Mucosa of descending colon (tissue), 3 donors: ENCODE measurements at regions not wholly inside any gene's neighbourhood (a gene's known extent, or its start where the extent isn't known, plus 50 kb on each side); places are given as distances from the start of the nearest gene placed in this dataset.

Source experiments
- ATAC-seq: fragments of 200-7000 bp; cut with Tn5 transposase; one replicate; pipeline ENCODE4 v1.9.1; 2020; ENCODE audit warnings: mild to moderate bottlenecking, moderate library complexity
- DNase-seq, 3 donors: peaks; one replicate each; pipeline ENCODE4 v3.0.0-alpha.2; 2020
- H3K36me3 ChIP-seq: fragments of 200-600 bp; one replicate; pipeline ENCODE4 v1.8.0; 2021; ENCODE audit warnings: low read depth, mild to moderate bottlenecking
- H3K4me1 ChIP-seq: fragments of 200-600 bp; one replicate; pipeline ENCODE4 v1.8.0; 2021; ENCODE audit warnings: low read depth, mild to moderate bottlenecking
- H3K4me3 ChIP-seq: fragments of 200-600 bp; one replicate; pipeline ENCODE4 v1.8.0; 2021; ENCODE audit warnings: mild to moderate bottlenecking
- H3K9me3 ChIP-seq: fragments of 200-600 bp; one replicate; pipeline ENCODE4 v1.8.0; 2021; ENCODE audit warnings: mild to moderate bottlenecking
- intact Hi-C, 2 donors: fragments of 100-400 bp; cut with DNase I in 1 of 2; cut with micrococcal nuclease in 1 of 2; formaldehyde crosslinking; loops; one replicate each; pipeline versions ENCODE4 v1.11.0 to v1.11.1; 2022; cut with DNase I, micrococcal nuclease
- TF ChIP-seq, protein P1 (sequence below): fragments of 200-600 bp; IDR thresholded peaks from one replicate; pipeline ENCODE4 v1.8.0; 2022; ENCODE audit warnings: antibody characterized with exemption, mild to moderate bottlenecking
- donor health status: DM: no; HTN: no; CAD: no; lungs with moderate emphysema.
- donor health status: DM: no; HTN: no; CAD: no.
- donor health status: DM: no; HTN: yes; CAD: no.

DNA sequence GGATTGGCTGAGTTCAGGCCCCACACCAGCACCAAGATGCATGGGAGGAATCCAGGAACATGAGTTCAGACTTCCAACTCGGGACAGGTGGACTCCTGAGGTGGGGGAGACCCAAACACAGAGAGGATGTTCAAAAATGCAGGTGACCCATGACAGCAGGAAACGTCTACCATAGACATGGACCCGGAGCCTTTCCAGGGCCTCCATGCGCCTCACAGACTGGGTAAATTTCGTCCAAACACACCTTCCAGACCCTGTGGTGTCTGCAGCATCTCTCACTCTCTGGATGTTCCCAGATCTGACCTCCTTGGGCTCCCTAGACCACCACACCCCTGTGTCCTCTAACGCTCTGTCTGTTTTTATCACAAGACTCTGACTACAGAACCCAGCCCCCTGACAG lies 87.7 kb downstream of the PXDC1 start:
- intact Hi-C loops: no loop called here
- TF ChIP-seq, protein P1, sequence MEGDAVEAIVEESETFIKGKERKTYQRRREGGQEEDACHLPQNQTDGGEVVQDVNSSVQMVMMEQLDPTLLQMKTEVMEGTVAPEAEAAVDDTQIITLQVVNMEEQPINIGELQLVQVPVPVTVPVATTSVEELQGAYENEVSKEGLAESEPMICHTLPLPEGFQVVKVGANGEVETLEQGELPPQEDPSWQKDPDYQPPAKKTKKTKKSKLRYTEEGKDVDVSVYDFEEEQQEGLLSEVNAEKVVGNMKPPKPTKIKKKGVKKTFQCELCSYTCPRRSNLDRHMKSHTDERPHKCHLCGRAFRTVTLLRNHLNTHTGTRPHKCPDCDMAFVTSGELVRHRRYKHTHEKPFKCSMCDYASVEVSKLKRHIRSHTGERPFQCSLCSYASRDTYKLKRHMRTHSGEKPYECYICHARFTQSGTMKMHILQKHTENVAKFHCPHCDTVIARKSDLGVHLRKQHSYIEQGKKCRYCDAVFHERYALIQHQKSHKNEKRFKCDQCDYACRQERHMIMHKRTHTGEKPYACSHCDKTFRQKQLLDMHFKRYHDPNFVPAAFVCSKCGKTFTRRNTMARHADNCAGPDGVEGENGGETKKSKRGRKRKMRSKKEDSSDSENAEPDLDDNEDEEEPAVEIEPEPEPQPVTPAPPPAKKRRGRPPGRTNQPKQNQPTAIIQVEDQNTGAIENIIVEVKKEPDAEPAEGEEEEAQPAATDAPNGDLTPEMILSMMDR: no peak
- DNase-seq (no peak), ATAC-seq (no peak)
- Histone ChIP-seq H3K36me3 (no peaks in the 10 kb centered on the region), H3K9me3 (peaks cover 1% of the 10 kb centered on the region), H3K4me1 (no peaks in the 10 kb centered on the region), H3K4me3 (no peak overlapping the region)

DNA sequence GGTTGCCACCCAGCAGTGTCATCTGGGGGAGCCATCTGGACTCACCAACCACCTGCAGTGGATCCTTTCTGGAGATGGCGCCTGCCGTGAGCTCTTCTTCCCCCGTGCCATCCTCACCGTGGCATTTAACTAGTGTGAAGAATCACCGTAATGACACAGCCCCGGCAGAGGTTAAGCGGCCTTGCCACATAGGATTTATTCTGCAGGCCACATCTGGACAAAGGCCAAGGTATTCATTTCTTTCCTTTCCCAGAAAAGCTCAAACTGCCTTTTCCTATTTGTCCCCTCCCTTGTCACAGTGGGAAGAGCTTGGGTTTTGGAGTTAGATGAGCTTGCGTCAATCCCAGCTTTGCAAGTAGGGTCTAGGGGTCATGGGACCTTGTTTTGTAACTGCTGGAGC lies 88.4 kb downstream of the PXDC1 start:
- TF ChIP-seq, protein P1: no peak
- Histone ChIP-seq H3K36me3 (no peaks in the 10 kb centered on the region), H3K9me3 (no peaks in the 10 kb centered on the region), H3K4me3 (no peak overlapping the region), H3K4me1 (no peaks in the 10 kb centered on the region)
- intact Hi-C loops: no loop called here
- DNase-seq: no peak
- ATAC-seq: no peak

DNA sequence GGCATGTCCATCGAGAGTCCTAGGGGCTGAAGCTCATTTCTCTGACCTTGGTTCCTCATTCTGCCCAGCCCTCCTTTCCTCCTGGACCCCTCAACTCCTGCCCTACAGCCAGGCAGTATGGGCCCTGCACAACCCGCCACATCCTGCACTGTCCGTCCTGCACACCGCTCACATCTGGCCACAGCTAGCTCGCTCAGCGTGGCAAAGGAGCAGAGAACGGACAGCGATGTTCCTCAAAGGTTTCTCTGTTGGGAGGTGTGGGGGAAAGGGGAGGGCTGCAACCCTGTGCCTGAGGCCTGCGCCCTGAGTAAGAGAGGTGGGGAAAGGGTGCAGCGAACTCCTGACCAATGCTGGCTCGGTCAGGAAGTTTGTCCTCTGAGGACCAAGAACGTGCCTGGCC lies 90.1 kb downstream of the PXDC1 start:
- DNase-seq (no peak), ATAC-seq (no peak)
- TF ChIP-seq, protein P1: no peak

DNA sequence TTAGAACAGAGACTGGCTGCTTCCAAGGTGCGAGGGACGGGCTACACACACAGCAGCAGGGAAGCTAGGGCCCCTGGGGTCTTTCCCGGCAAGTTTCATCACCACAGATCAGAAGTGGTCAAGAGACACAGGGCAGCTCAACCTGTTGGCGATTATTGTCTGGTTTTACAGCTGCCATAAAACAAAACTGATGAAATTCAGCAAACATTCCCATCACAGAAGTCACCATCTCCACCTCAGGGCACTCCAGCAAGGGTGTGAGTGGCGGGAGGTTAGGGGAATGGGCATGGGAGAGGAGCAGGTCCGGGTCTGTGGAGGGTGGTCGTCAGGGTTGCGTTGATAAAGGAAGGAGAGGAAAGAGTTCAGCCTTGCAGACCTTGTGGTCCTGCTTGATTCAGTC lies 91.0 kb downstream of the PXDC1 start:
- TF ChIP-seq, protein P1: no peak
- H3K9me3 ChIP-seq: no peaks in the 10 kb centered on the region
- DNase-seq (no peak), ATAC-seq (no peak)
- no peak overlapping the region for H3K4me3 ChIP-seq
- no peaks in the 10 kb centered on the region for H3K4me1 ChIP-seq
- intact Hi-C loops: no loop called here
- H3K36me3 ChIP-seq: no peaks in the 10 kb centered on the region

More for the DNA sequence above, 90.1 kb downstream of the PXDC1 start:
- H3K9me3 ChIP-seq: no peaks in the 10 kb centered on the region
- H3K4me1 ChIP-seq: no peaks in the 10 kb centered on the region
- intact Hi-C loops: no loop called here
- no peak overlapping the region for H3K4me3 ChIP-seq
- no peaks in the 10 kb centered on the region for H3K36me3 ChIP-seq

DNA sequence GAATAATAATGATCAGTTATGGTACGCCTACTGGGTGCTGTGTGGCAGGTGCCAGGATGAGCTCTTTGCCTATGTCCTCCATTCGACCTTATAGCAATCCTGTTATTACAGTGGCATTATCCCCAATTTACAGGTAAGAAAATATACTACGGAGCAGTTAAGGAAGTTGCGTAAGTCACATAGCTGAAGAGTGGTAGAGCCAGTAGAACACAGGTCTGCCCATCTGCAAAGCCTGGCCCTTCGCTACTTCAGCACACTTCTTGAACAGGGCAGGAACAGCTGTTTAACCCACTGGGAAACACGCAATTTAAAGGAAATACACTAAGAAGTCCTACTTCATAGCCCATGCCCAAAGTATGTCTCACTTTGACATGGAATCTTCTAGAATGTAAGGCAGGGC lies 91.8 kb downstream of the PXDC1 start:
- intact Hi-C loops: no loop called here
- no peaks in the 10 kb centered on the region for H3K9me3 ChIP-seq
- ATAC-seq: no peak
- no peaks in the 10 kb centered on the region for H3K4me1 ChIP-seq
- H3K36me3 ChIP-seq: no peaks in the 10 kb centered on the region
- H3K4me3 ChIP-seq: no peak overlapping the region
- TF ChIP-seq, protein P1: no peak
- DNase-seq: no peak

DNA sequence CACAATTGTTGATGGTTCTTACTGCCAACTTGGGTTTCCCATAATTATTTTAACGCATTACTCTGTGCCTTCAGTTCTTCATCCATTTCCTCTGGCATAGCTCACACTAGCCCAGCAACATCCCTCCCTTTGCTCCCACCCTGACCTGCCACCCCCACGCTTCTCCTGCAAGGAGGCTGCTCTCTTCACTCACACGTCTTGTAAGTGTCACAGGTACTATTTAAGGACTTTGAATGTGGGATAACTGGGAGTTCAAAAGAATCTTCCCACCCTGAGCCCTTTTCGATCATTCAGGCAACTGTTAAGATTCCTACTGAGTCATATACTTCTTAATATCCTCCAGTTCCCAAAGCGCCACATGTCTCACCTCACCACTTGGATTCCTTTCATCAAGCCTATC lies 95.4 kb downstream of the PXDC1 start:
- Histone ChIP-seq H3K9me3 (no peaks in the 10 kb centered on the region), H3K36me3 (no peaks in the 10 kb centered on the region), H3K4me1 (no peaks in the 10 kb centered on the region), H3K4me3 (no peak overlapping the region)
- DNase-seq (no peak), ATAC-seq (no peak)
- intact Hi-C loops: no loop called here
- TF ChIP-seq, protein P1: no peak
